Lung (tissue), 11 donors: ENCODE measurements at regions not wholly inside any gene's neighbourhood (a gene's known extent, or its start where the extent isn't known, plus 50 kb on each side); places are given as distances from the start of the nearest gene placed in this dataset.

ENCODE experiments used
- ATAC-seq: fragments of 200-7000 bp; cut with Tn5 transposase; one replicate; pipeline ENCODE4 v1.9.1; 2020; ENCODE audit warnings: moderate number of reproducible peaks; ENCODE audit not compliant: insufficient read depth, low FRiP score
- DNase-seq, 3 donors: peaks; one replicate each; pipeline ENCODE4 v3.0.0-alpha.2; 2013 to 2017
- H3K27ac ChIP-seq, 2 donors: one replicate each; pipeline ENCODE4 v1.5.1; 2013; ENCODE audit warnings: mild to moderate bottlenecking in 2 of 2, moderate library complexity in 2 of 2, control low read depth in 1 of 2, inconsistent platforms in 1 of 2, low read depth in 1 of 2, low read length in 1 of 2
- H3K27me3 ChIP-seq, 3 donors: one replicate each; pipeline ENCODE4 v1.5.1; 2013; ENCODE audit warnings: low read length in 2 of 3; ENCODE audit not compliant: control insufficient read depth in 3 of 3, insufficient read depth in 3 of 3
- H3K36me3 ChIP-seq, 4 donors: one replicate each; pipeline ENCODE4 v1.5.1; 2013; ENCODE audit warnings: low read length in 4 of 4, mild to moderate bottlenecking in 1 of 4, moderate library complexity in 1 of 4; ENCODE audit not compliant: control insufficient read depth in 4 of 4, insufficient read depth in 4 of 4
- H3K4me1 ChIP-seq, 5 donors: one replicate each; pipeline ENCODE4 v1.5.1; 2013; ENCODE audit warnings: low read length in 5 of 5, mild to moderate bottlenecking in 2 of 5, moderate library complexity in 1 of 5; ENCODE audit not compliant: control insufficient read depth in 5 of 5, insufficient read depth in 5 of 5
- H3K4me3 ChIP-seq: one replicate; pipeline ENCODE4 v1.5.1; 2013; ENCODE audit warnings: mild to moderate bottlenecking, control low read depth, moderate library complexity
- H3K9ac ChIP-seq, 2 donors: one replicate each; pipeline ENCODE4 v1.5.1; 2013; ENCODE audit warnings: low read length in 2 of 2, control low read depth in 1 of 2; ENCODE audit not compliant: insufficient read depth in 1 of 2
- H3K9me3 ChIP-seq, 4 donors: one replicate each; pipeline ENCODE4 v1.5.1; 2013; ENCODE audit warnings: low read length in 3 of 4, mild to moderate bottlenecking in 1 of 4, moderate library complexity in 1 of 4; ENCODE audit not compliant: control insufficient read depth in 4 of 4, insufficient read depth in 3 of 4
- CTCF ChIP-seq: IDR thresholded peaks from 2 replicates; pipeline ENCODE4 v1.5.1; 2012; ENCODE audit warnings: mild to moderate bottlenecking; ENCODE audit errors: control extremely low read depth, extremely low read depth
- WGBS, 2 donors: extraction: QIAGEN DNeasy Blood & Tissue Kit; methylation state at CpG; one replicate each; pipeline ENCODE4 v1.1.7; 2013; 5-methylcytosine and 5-hydroxymethylcytosine counted together
- donor health status: control.
- donor health status: control.
- donor health status: Bipolar disorder and iron deficiency.
- donor health status: healthy.
- donor health status: DM: yes; HTN: yes; CAD: no.

DNA sequence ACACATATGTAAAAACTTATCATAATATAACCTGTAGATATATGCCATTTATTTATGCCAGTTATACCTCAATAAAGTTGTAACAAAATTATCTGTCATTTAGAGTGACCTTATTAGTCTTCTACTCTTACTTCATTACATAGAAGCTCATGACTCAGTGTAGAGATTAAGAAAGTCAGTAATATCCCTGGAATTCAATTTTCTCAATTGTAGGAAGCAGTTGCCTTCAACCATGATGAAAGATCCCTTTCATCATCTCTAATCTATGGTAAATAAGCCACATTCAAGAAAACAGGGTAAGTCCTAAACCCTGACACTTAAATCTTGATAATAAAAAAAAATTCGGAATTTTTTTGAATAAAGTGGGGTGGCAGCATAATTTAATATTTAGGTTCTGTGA is 216.5 kb upstream of the PEX5L start:
- DNase-seq (no peak), ATAC-seq (no peak)
- 81 to 91% methylated on average over 1 of the region's 1 CpG for WGBS, 2 donors
- Histone ChIP-seq H3K27ac (no peak overlapping the region), H3K36me3 (no peaks in the 10 kb centered on the region), H3K27me3 (no peaks in the 10 kb centered on the region), H3K4me1 (no peaks in the 10 kb centered on the region), H3K9me3 (no peaks in the 10 kb centered on the region), H3K9ac (no peak overlapping the region), H3K4me3 (no peak overlapping the region)
- TF ChIP-seq CTCF = no peak

- TF ChIP-seq CTCF = no peak
- no peak overlapping the region for H3K9ac ChIP-seq
- 80 to 87% methylated on average over 3 of the region's 3 CpGs for WGBS, 2 donors
These were observed 227.7 kb upstream of the PEX5L start for GRCh38 chr3:180264479-180264878.

GRCh38 chr3:180265551-180265950 is 228.8 kb upstream of the PEX5L start:
- Histone ChIP-seq H3K27ac (no peak overlapping the region), H3K9me3 (peaks cover 0 to 3% (median 0%) of the 10 kb centered on the region in 4 donors), H3K27me3 (no peaks in the 10 kb centered on the region), H3K36me3 (no peaks in the 10 kb centered on the region), H3K9ac (no peak overlapping the region), H3K4me1 (no peaks in the 10 kb centered on the region), H3K4me3 (no peak overlapping the region)
- no peak for DNase-seq
- no peak for ATAC-seq
- no peak for TF ChIP-seq CTCF

More at GRCh38 chr3:180264479-180264878, 227.7 kb upstream of the PEX5L start:
- H3K27me3 ChIP-seq = no peaks in the 10 kb centered on the region
- no peak overlapping the region for H3K27ac ChIP-seq
- no peak overlapping the region for H3K4me3 ChIP-seq
- H3K4me1 ChIP-seq = no peaks in the 10 kb centered on the region
- DNase-seq (no peak), ATAC-seq (no peak)
- H3K36me3 ChIP-seq = no peaks in the 10 kb centered on the region
- peaks cover 0 to 3% (median 0%) of the 10 kb centered on the region in 4 donors for H3K9me3 ChIP-seq

DNA sequence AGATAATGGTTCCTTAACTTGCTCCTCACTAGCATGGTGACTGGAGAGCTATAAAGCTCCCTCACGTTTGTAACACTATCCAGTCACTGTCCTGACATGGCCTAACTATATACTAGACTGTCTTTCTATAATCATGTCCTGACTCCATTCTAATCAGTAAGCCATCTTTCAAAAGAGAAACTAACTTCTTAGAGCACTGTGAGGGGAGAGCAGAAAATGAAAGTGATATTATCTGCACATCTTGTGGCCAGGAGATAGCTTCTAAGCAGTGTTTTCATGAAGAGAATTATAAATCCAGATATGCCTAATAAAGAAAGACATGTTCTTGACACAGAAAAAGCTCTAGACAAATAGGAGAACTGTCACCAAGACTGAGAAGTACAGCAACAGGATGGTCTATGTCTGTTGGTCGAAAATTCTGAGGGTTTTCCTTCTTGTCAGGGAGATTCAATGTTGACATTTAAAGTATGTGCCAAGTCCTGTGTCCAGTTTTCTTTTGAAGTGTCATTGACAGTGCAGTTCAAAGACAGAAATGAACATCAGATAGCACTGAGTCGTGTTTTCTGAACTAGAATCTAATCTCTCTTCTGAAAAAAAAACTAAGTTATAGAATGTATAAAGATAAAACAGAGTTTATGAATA is 230.6 kb upstream of the PEX5L start:
- Histone ChIP-seq H3K27ac (no peak overlapping the region), H3K27me3 (no peaks in the 10 kb centered on the region), H3K9me3 (no peaks in the 10 kb centered on the region), H3K4me1 (no peaks in the 10 kb centered on the region), H3K9ac (no peak overlapping the region), H3K4me3 (no peak overlapping the region), H3K36me3 (no peaks in the 10 kb centered on the region)
- no peak for ATAC-seq
- no peak for TF ChIP-seq CTCF
- no peak for DNase-seq
- WGBS, 2 donors = 43 to 70% methylated on average over 3 of the region's 3 CpGs
